ENCODE measurements at regions not wholly inside any gene's neighbourhood (a gene's known extent, or its start where the extent isn't known, plus 50 kb on each side); places are given as distances from the start of the nearest gene placed in this dataset.
"Not testable (repeated sequence)": the region's sequence is repeated elsewhere in the genome, so short reads cannot be mapped to it uniquely, and the experiment has no call there.

- H3K4me3 ChIP-seq (ENCODE audit: insufficient read depth, low read depth, low read length): no peak overlapping the region
- H3K27me3 ChIP-seq (ENCODE audit: control insufficient read depth, insufficient read depth, low read length): no peaks in the 10 kb centered on the region
- no peak for DNase-seq
- no peaks in the 10 kb centered on the region for H3K36me3 ChIP-seq (replicated peaks; ENCODE audit: control insufficient read depth, insufficient read depth, low read length)
These were observed 160.2 kb downstream of the SH2D4B start for GRCh38 chr10:80697926-80698325.

GRCh38 chr10:80699602-80700039, 161.9 kb downstream of the SH2D4B start:
- peak; percentile 87 for DNase-seq
- Histone ChIP-seq H3K4me3 (ENCODE audit: insufficient read depth, low read depth, low read length) (no peak overlapping the region), H3K27me3 (ENCODE audit: control insufficient read depth, insufficient read depth, low read length) (no peaks in the 10 kb centered on the region), H3K36me3 (replicated peaks; ENCODE audit: control insufficient read depth, insufficient read depth, low read length) (no peaks in the 10 kb centered on the region)

GRCh38 chr10:80700252-80700651, 162.6 kb downstream of the SH2D4B start:
- Histone ChIP-seq H3K4me3 (ENCODE audit: insufficient read depth, low read depth, low read length) (no peak overlapping the region), H3K27me3 (ENCODE audit: control insufficient read depth, insufficient read depth, low read length) (no peaks in the 10 kb centered on the region), H3K36me3 (replicated peaks; ENCODE audit: control insufficient read depth, insufficient read depth, low read length) (no peaks in the 10 kb centered on the region)
- no peak for DNase-seq

GRCh38 chr10:80700760-80701444, 163.2 kb downstream of the SH2D4B start:
- DNase-seq: no peak
- Histone ChIP-seq H3K36me3 (replicated peaks; ENCODE audit: control insufficient read depth, insufficient read depth, low read length) (no peaks in the 10 kb centered on the region), H3K27me3 (ENCODE audit: control insufficient read depth, insufficient read depth, low read length) (no peaks in the 10 kb centered on the region), H3K4me3 (ENCODE audit: insufficient read depth, low read depth, low read length) (no peak overlapping the region)

- Histone ChIP-seq H3K4me3 (ENCODE audit: insufficient read depth, low read depth, low read length) (no peak overlapping the region), H3K27me3 (ENCODE audit: control insufficient read depth, insufficient read depth, low read length) (no peaks in the 10 kb centered on the region), H3K36me3 (replicated peaks; ENCODE audit: control insufficient read depth, insufficient read depth, low read length) (no peaks in the 10 kb centered on the region)
- DNase-seq: no peak
These were observed 164.0 kb downstream of the SH2D4B start for GRCh38 chr10:80701706-80702105.

- Histone ChIP-seq H3K27me3 (ENCODE audit: control insufficient read depth, insufficient read depth, low read length) (no peaks in the 10 kb centered on the region), H3K36me3 (replicated peaks; ENCODE audit: control insufficient read depth, insufficient read depth, low read length) (no peaks in the 10 kb centered on the region), H3K4me3 (ENCODE audit: insufficient read depth, low read depth, low read length) (no peak overlapping the region)
- DNase-seq: no peak
These were observed 164.4 kb downstream of the SH2D4B start for GRCh38 chr10:80702143-80702542.

- H3K27me3 ChIP-seq (ENCODE audit: control insufficient read depth, insufficient read depth, low read length): no peaks in the 10 kb centered on the region
- DNase-seq: no peak
- H3K4me3 ChIP-seq (ENCODE audit: insufficient read depth, low read depth, low read length): no peak overlapping the region
- no peaks in the 10 kb centered on the region for H3K36me3 ChIP-seq (replicated peaks; ENCODE audit: control insufficient read depth, insufficient read depth, low read length)
These were observed 168.2 kb downstream of the SH2D4B start for GRCh38 chr10:80705899-80706298.

- H3K27me3 ChIP-seq (ENCODE audit: control insufficient read depth, insufficient read depth, low read length): no peaks in the 10 kb centered on the region
- H3K36me3 ChIP-seq (replicated peaks; ENCODE audit: control insufficient read depth, insufficient read depth, low read length): no peaks in the 10 kb centered on the region
- H3K4me3 ChIP-seq (ENCODE audit: insufficient read depth, low read depth, low read length): no peak overlapping the region
- no peak for DNase-seq
These were observed 170.5 kb downstream of the SH2D4B start for GRCh38 chr10:80708185-80708584.

GRCh38 chr10:80708808-80709207, 171.1 kb downstream of the SH2D4B start:
- Histone ChIP-seq H3K27me3 (ENCODE audit: control insufficient read depth, insufficient read depth, low read length) (no peaks in the 10 kb centered on the region), H3K36me3 (replicated peaks; ENCODE audit: control insufficient read depth, insufficient read depth, low read length) (no peaks in the 10 kb centered on the region), H3K4me3 (ENCODE audit: insufficient read depth, low read depth, low read length) (no peak overlapping the region)
- DNase-seq: no peak

- Histone ChIP-seq H3K4me3 (ENCODE audit: insufficient read depth, low read depth, low read length) (no peak overlapping the region), H3K27me3 (ENCODE audit: control insufficient read depth, insufficient read depth, low read length) (no peaks in the 10 kb centered on the region), H3K36me3 (replicated peaks; ENCODE audit: control insufficient read depth, insufficient read depth, low read length) (no peaks in the 10 kb centered on the region)
- no peak for DNase-seq
These were observed 172.2 kb downstream of the SH2D4B start for GRCh38 chr10:80709866-80710265.

GRCh38 chr10:80713398-80713928, 175.8 kb downstream of the SH2D4B start:
- Histone ChIP-seq H3K36me3 (replicated peaks; ENCODE audit: control insufficient read depth, insufficient read depth, low read length) (no peaks in the 10 kb centered on the region), H3K4me3 (ENCODE audit: insufficient read depth, low read depth, low read length) (no peak overlapping the region), H3K27me3 (ENCODE audit: control insufficient read depth, insufficient read depth, low read length) (no peaks in the 10 kb centered on the region)
- DNase-seq: no peak

- Histone ChIP-seq H3K4me3 (ENCODE audit: insufficient read depth, low read depth, low read length) (no peak overlapping the region), H3K27me3 (ENCODE audit: control insufficient read depth, insufficient read depth, low read length) (no peaks in the 10 kb centered on the region), H3K36me3 (replicated peaks; ENCODE audit: control insufficient read depth, insufficient read depth, low read length) (no peaks in the 10 kb centered on the region)
- no peak for DNase-seq
These were observed 176.9 kb downstream of the SH2D4B start for GRCh38 chr10:80714566-80714965.

GRCh38 chr10:80718024-80718423, 180.3 kb downstream of the SH2D4B start:
- no peaks in the 10 kb centered on the region for H3K27me3 ChIP-seq (ENCODE audit: control insufficient read depth, insufficient read depth, low read length)
- H3K4me3 ChIP-seq (ENCODE audit: insufficient read depth, low read depth, low read length): no peak overlapping the region
- no peak for DNase-seq
- H3K36me3 ChIP-seq (replicated peaks; ENCODE audit: control insufficient read depth, insufficient read depth, low read length): no peaks in the 10 kb centered on the region

GRCh38 chr10:80719935-80720334, 182.2 kb downstream of the SH2D4B start:
- no peaks in the 10 kb centered on the region for H3K27me3 ChIP-seq (ENCODE audit: control insufficient read depth, insufficient read depth, low read length)
- DNase-seq: no peak
- H3K4me3 ChIP-seq (ENCODE audit: insufficient read depth, low read depth, low read length): no peak overlapping the region
- H3K36me3 ChIP-seq (replicated peaks; ENCODE audit: control insufficient read depth, insufficient read depth, low read length): no peaks in the 10 kb centered on the region

- no peaks in the 10 kb centered on the region for H3K27me3 ChIP-seq (ENCODE audit: control insufficient read depth, insufficient read depth, low read length)
- no peak for DNase-seq
- H3K4me3 ChIP-seq (ENCODE audit: insufficient read depth, low read depth, low read length): no peak overlapping the region
- H3K36me3 ChIP-seq (replicated peaks; ENCODE audit: control insufficient read depth, insufficient read depth, low read length): no peaks in the 10 kb centered on the region
These were observed 182.8 kb downstream of the SH2D4B start for GRCh38 chr10:80720549-80720948.

GRCh38 chr10:80728354-80728753, 190.7 kb downstream of the SH2D4B start:
- not testable (repeated sequence) for H3K36me3 ChIP-seq (replicated peaks; ENCODE audit: control insufficient read depth, insufficient read depth, low read length); H3K27me3 ChIP-seq (ENCODE audit: control insufficient read depth, insufficient read depth, low read length); DNase-seq; H3K4me3 ChIP-seq (ENCODE audit: insufficient read depth, low read depth, low read length)
